Mucosa of descending colon (tissue), 3 donors: ENCODE measurements at regions not wholly inside any gene's neighbourhood (a gene's known extent, or its start where the extent isn't known, plus 50 kb on each side); places are given as distances from the start of the nearest gene placed in this dataset.

Experiments
- ATAC-seq: fragments of 200-7000 bp; cut with Tn5 transposase; one replicate; pipeline ENCODE4 v1.9.1; 2020; ENCODE audit warnings: mild to moderate bottlenecking, moderate library complexity
- DNase-seq, 3 donors: peaks; one replicate each; pipeline ENCODE4 v3.0.0-alpha.2; 2020
- H3K36me3 ChIP-seq: fragments of 200-600 bp; one replicate; pipeline ENCODE4 v1.8.0; 2021; ENCODE audit warnings: low read depth, mild to moderate bottlenecking
- H3K4me1 ChIP-seq: fragments of 200-600 bp; one replicate; pipeline ENCODE4 v1.8.0; 2021; ENCODE audit warnings: low read depth, mild to moderate bottlenecking
- H3K4me3 ChIP-seq: fragments of 200-600 bp; one replicate; pipeline ENCODE4 v1.8.0; 2021; ENCODE audit warnings: mild to moderate bottlenecking
- H3K9me3 ChIP-seq: fragments of 200-600 bp; one replicate; pipeline ENCODE4 v1.8.0; 2021; ENCODE audit warnings: mild to moderate bottlenecking
- intact Hi-C, 2 donors: fragments of 100-400 bp; cut with DNase I in 1 of 2; cut with micrococcal nuclease in 1 of 2; formaldehyde crosslinking; loops; one replicate each; pipeline versions ENCODE4 v1.11.0 to v1.11.1; 2022; cut with DNase I, micrococcal nuclease
- TF ChIP-seq, protein P1 (sequence below): fragments of 200-600 bp; IDR thresholded peaks from one replicate; pipeline ENCODE4 v1.8.0; 2022; ENCODE audit warnings: antibody characterized with exemption, mild to moderate bottlenecking
- donor health status: DM: no; HTN: no; CAD: no; lungs with moderate emphysema.
- donor health status: DM: no; HTN: no; CAD: no.
- donor health status: DM: no; HTN: yes; CAD: no.

DNA sequence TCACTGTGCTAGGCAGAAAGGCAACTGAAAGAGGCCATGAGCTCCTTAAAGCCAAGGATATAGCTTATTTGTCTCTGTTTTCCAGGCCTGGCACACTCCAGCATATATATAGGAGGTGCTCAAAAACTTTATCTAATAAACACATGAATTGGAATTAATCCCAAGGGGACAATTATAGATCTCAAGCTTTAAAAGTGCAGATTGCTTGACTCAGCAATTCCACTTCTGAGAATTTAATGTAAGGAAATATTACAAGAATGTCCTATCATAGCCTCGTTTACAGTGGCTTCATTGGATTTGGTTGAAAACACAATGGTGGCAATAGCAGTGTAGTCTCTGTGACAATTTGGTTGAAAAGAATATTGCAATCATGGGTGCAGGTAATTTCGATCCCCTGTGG is 267.3 kb downstream of the SHQ1 start:
- Histone ChIP-seq H3K36me3 (no peaks in the 10 kb centered on the region), H3K9me3 (no peaks in the 10 kb centered on the region), H3K4me1 (no peaks in the 10 kb centered on the region), H3K4me3 (no peak overlapping the region)
- TF ChIP-seq, protein P1, sequence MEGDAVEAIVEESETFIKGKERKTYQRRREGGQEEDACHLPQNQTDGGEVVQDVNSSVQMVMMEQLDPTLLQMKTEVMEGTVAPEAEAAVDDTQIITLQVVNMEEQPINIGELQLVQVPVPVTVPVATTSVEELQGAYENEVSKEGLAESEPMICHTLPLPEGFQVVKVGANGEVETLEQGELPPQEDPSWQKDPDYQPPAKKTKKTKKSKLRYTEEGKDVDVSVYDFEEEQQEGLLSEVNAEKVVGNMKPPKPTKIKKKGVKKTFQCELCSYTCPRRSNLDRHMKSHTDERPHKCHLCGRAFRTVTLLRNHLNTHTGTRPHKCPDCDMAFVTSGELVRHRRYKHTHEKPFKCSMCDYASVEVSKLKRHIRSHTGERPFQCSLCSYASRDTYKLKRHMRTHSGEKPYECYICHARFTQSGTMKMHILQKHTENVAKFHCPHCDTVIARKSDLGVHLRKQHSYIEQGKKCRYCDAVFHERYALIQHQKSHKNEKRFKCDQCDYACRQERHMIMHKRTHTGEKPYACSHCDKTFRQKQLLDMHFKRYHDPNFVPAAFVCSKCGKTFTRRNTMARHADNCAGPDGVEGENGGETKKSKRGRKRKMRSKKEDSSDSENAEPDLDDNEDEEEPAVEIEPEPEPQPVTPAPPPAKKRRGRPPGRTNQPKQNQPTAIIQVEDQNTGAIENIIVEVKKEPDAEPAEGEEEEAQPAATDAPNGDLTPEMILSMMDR, result no peak
- intact Hi-C loops, result no loop called here
- no peak for DNase-seq
- no peak for ATAC-seq

DNA sequence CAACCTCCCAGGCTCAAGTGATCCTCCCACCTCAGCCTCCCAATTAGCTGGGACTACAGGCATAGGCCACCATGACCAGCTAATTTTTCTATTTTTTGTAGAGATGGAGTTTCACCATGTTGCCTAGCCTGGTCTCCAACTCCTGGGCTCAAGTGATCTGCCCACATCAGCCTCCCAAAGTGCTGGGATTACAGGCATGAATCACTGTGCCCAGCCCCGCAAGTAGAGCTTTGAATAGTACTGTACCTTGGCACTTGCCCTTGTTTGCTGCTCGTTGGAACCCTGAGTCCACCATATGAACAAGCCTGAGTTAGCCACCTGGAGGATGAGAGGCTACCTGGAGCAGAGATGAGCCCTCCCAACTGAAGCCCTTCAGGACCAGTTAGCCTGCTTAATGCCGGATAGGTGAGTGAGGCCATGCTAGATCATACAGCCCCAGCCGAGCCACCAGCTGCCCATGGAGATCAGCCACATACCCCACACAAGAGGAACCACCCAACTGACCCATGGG is 267.9 kb downstream of the SHQ1 start:
- ATAC-seq (no peak), DNase-seq (no peak)
- H3K4me1 ChIP-seq, result no peaks in the 10 kb centered on the region
- H3K9me3 ChIP-seq, result no peaks in the 10 kb centered on the region
- TF ChIP-seq, protein P1, result no peak
- intact Hi-C loops, result no loop called here
- no peak overlapping the region for H3K4me3 ChIP-seq
- no peaks in the 10 kb centered on the region for H3K36me3 ChIP-seq

DNA sequence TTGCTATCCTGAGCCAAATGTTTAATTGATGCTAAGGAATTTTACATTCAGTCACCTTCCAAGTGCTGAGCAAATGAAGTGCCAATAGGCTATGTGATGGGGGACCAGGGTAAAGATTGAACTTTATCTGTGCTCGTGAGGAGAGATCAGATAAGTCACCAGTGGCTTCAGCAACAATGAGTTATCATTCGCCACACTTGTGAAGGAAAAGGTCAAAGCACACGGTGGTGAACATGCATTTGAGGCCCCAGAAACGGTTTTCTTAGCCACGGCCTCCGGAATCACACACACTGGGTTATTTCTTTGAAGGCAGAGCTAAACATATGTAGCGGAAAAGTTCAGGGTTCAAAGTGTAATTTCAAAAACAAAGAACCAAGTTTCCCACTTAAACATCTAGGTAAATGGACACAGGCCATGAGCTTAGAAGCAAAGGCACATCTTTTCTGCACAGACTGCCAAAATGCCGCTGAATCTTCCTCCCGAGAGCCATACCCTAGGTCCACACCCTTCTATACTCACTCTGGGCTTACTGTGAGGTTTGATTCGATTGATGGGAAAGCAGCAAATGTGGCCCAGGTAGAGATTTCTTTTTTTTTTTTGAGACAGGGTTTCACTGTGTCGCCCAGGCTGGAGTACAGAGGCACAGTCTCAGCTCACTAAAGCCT is 268.5 kb downstream of the SHQ1 start:
- H3K9me3 ChIP-seq, result no peaks in the 10 kb centered on the region
- H3K36me3 ChIP-seq, result no peaks in the 10 kb centered on the region
- no peaks in the 10 kb centered on the region for H3K4me1 ChIP-seq
- TF ChIP-seq, protein P1, result no peak
- ATAC-seq (no peak), DNase-seq (no peak)
- intact Hi-C loops, result no loop called here
- H3K4me3 ChIP-seq, result no peak overlapping the region

DNA sequence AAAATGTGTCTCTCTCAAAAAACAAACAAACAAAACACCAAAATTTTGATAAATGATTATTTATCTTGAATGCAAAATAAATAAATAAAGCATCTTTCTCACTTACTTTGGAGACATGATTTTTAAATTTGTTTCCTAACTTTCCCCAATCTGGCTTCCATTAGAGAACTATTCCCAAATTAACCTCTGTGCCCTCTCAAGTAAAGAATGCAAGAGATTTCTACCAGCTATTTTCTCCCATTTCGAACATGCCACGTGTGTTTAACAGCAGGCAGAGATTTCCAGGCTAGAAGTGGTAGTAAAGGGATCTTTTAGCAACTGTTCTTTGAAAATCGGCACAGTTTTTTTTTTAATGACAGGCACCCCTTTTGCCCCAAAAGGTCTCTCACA is 269.1 kb downstream of the SHQ1 start:
- DNase-seq, result no peak
- H3K36me3 ChIP-seq, result no peaks in the 10 kb centered on the region
- no peaks in the 10 kb centered on the region for H3K9me3 ChIP-seq
- TF ChIP-seq, protein P1, result no peak
- intact Hi-C loops, result no loop called here
- no peak overlapping the region for H3K4me3 ChIP-seq
- ATAC-seq, result no peak
- H3K4me1 ChIP-seq, result no peaks in the 10 kb centered on the region

DNA sequence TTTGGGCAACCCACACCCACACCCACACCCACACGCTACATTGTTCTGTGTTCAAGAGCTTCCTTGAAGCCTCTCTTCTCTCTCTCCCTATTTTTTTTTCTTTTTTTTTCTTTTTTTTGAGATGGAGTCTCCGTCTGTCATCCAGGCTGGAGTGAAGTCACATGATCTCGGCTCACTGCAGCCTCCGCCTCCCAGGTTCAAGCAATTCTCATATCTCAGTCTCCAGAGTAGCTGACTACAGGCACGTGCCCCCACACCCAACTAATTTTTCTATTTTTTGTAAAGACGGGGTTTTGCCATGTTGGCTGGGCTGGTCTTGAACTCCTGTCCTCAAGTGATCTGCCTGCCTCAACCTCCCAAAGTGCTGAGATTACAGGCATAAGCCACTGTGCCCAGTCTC is 271.1 kb downstream of the SHQ1 start:
- Histone ChIP-seq H3K9me3 (no peaks in the 10 kb centered on the region), H3K4me3 (no peak overlapping the region), H3K36me3 (no peaks in the 10 kb centered on the region), H3K4me1 (no peaks in the 10 kb centered on the region)
- intact Hi-C loops, result no loop called here
- TF ChIP-seq, protein P1, result no peak
- no peak for DNase-seq
- ATAC-seq, result no peak

DNA sequence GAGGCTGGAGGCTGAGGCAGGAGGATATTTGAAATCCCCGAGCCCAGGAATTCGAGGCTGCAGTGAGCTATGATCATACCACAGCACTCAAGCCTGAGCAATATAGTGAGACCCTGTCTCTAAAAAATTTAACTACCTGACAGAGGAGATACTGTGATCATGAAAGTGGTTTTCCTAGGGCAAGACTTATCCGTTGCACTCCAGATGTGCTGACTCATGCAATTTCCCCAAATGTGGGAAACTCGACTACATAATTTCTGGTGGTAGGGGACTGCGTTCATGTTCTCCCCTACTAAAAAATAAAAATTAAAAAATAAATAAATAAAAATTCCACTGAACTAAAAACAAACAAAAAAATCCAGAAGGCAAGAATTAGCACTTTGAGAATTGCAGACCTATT is 271.7 kb downstream of the SHQ1 start:
- TF ChIP-seq, protein P1, result no peak
- intact Hi-C loops, result no loop called here

More for the DNA sequence above, 271.7 kb downstream of the SHQ1 start:
- Histone ChIP-seq H3K4me1 (no peaks in the 10 kb centered on the region), H3K36me3 (no peaks in the 10 kb centered on the region), H3K9me3 (no peaks in the 10 kb centered on the region), H3K4me3 (no peak overlapping the region)
- DNase-seq (no peak), ATAC-seq (no peak)
